NCI-H2171 treated with DMSO at 0.1 percent for 48 hours (cell line): ENCODE measurements at regions not wholly inside any gene's neighbourhood (a gene's known extent, or its start where the extent isn't known, plus 50 kb on each side); places are given as distances from the start of the nearest gene placed in this dataset.
"Not testable (repeated sequence)": the region's sequence is repeated elsewhere in the genome, so short reads cannot be mapped to it uniquely, and the experiment has no call there.

Experiments used
- DNase-seq: peaks from one replicate; lab custom pipeline; 2025; lab: John Stamatoyannopoulos, UW

- not testable (repeated sequence) for DNase-seq
Measured at GRCh38 chr5:15096686-15097085, 225.1 kb upstream of the ANKH start.

DNA sequence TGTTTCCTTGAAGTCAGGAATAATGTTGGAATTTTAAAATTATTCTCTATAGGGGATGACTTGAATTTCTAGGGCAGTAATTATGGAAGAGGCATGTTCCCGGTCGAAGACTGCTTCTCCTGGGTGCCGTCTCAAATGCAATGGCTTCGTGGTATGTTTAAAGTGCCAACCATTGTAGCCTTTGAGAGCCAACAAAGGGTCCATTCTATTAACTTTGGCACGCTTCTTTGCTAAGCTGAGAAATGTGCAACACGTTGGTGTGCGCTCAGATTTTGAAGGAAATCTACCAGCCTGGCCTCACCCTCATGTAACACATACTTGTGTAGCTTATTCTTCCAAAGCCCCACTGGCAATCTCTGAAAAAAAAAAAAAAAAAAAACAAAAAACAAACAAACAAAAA lies 221.2 kb upstream of the ANKH start:
- DNase-seq = no peak

- no peak for DNase-seq
Measured at GRCh38 chr5:15085671-15086070, 214.1 kb upstream of the ANKH start.

DNA sequence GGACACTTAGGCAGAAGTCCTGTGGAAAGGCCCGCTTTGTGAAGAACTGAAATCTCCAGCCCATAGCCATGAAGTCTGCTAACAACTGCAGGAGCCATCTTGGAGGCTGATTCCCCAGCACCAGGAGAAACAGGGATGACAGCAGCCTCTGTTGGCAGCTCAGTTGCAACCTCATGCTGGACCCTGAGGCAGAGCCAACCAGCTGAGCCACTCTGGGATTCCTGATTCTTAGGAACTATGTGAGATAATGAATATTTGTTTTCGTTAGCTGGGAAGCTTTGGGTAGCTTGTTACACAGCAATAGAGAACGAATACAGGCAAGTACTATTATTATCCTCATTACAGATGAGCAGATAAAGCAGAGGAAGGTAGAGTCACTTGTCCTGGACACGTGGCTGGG lies 210.5 kb upstream of the ANKH start:
- no peak for DNase-seq

- DNase-seq = no peak
Measured at GRCh38 chr5:15080219-15080618, 208.6 kb upstream of the ANKH start.

DNA sequence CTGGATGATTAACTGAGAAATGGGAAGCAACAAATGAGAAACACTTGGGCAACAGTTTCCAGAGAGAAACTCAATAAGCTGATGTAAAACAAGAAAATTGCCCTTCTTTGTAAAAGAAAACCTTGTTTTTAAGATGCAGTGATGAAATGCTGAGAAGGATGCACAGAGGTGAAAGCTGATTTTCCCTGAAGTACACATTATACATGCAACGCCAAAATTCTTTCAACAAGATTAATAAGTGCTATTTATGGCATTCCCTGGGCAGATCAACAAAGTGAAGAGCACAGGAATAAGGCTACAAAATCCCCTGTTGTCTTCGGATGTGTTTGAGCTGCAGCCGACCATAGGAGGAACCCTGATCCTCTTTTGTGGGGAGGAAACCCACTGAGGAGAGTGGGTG lies 208.0 kb upstream of the ANKH start:
- no peak for DNase-seq

DNA sequence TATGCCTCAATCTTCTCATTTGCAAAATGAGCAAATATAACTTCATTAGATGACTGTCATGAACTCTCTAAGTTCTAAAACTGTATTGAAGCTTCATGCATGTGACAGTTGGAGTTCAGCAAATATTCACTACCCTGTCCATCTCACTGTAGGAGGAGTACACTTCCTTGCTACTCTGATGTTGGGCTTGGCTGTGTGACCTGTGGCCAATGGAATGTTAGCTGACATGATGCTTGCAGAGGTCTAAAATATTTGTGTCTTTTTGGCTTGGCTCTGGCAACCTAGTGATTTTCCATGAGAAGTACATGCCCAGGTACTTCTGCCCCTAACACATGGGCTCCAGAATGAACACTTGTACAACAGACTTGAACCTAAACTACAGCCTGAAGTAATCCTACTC lies 203.1 kb upstream of the ANKH start:
- no peak for DNase-seq

GRCh38 chr5:15073453-15073852 lies 201.9 kb upstream of the ANKH start:
- no peak for DNase-seq

GRCh38 chr5:15070907-15071306 lies 199.3 kb upstream of the ANKH start:
- no peak for DNase-seq

DNA sequence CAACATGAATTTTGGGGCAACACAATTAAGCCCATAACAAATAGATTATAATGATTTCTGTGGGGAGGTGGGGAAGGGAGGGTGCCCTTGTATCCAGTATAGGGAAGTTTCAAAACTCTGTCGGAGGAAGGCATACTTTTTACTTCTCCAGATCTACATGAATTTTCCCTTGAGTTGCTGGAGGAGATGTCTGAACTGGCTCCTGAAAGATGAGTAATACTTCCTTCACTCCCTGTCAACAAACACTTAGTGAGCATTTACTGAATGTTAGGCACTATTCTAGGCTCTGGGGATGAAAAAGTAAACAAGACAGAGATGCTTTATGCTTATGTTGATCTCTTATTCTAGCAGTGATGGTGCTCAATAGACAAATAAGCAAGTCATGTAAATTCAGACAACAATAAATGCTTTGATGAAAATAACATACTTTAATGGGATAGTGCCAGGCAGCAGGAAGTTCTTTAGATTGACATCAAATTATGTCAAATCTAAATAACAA lies 197.9 kb upstream of the ANKH start:
- DNase-seq = no peak

- no peak for DNase-seq
Measured at GRCh38 chr5:15065091-15065490, 193.5 kb upstream of the ANKH start.

DNA sequence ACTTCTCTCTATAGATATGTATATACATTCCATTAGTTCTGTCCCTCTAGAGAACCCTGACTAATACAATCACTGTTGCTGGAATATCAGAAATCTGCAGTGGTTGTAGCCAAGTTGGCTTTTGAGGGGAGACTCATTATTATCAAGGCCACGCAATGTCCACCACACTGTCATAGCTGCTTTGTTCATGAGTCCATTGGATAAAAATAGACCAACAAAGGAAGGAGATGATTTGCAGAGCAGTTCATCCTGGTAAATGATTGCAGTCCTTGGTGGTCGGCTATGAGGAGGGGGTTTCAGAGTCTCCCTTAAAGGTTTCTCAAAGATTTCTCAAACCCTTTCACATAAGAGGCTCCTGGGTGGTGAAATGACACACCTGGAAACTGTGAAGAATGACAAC lies 192.8 kb upstream of the ANKH start:
- DNase-seq = no peak

- no peak for DNase-seq
Measured at GRCh38 chr5:15056988-15057592, 185.5 kb upstream of the ANKH start.

GRCh38 chr5:15044521-15044920 lies 172.9 kb upstream of the ANKH start:
- DNase-seq = no peak

DNA sequence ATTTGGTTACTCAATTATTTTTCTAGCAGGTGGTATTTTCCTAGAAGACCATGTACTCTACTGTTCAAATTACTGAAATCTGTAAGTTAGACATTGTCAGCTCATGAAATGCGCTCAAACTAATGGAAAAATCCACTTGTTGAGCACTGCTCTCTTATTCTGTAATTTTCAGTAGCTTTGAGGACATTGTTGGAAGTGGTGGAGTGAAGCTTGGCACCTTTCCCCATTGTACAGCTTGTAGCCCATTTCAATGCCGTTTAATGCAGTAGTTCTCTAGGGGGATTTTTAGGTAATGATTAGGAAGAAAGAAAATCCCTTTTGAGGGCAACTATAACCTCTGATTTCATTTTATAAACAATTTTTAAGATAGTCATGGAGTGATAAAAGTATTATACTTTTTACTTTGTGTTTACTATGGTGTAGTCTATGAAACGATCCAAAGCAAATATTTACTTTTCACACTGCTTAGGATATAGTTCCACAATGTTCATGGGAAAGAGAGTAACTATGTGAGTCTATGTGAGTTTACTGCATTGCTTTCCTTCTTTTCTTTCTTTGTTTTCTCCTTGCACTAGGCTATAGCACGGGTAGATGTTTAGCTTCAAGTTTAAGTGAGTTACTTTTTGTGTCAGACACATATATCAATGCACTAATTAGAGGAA lies 165.8 kb upstream of the ANKH start:
- no peak for DNase-seq

GRCh38 chr5:15034379-15034778 lies 162.8 kb upstream of the ANKH start:
- no peak for DNase-seq

DNA sequence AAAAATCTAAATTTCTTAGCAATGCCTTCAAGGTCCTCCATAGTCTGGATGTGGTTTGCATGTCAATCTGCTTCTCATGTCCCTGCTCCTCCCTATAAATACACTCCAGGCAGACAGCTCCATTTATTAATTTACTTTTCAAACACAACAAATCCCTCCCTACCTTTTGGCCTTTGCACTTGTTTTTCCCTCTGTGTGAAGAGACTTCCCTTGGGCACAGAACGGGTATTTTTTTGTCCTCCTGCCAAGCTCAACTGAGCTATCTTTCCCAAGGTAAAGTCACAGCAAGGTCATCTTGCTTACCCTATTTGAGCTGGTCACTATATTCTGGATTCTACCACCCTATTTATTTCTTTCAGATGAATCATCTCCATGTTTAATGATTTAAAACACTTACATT lies 159.6 kb upstream of the ANKH start:
- no peak for DNase-seq

GRCh38 chr5:15027764-15028163 lies 156.2 kb upstream of the ANKH start:
- DNase-seq = no peak

DNA sequence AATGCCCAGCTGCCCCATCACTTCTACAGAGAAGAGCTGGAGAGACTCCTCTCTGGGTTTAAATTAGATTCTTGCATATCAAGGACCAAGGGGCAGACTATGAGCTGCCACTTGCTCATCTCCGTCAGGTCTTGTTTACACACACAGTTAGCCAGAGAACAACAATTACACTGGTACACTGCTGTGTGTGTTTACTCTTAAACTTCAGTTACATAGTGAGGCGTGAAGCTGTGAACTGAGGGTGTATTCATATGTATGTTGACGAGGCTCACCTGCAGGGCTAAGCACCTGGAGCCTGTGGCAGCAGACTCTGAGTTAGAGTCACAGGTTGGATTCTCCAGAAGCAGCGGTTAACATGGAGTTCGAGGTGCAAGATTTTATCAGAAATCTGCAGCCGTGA lies 155.4 kb upstream of the ANKH start:
- DNase-seq = no peak

DNA sequence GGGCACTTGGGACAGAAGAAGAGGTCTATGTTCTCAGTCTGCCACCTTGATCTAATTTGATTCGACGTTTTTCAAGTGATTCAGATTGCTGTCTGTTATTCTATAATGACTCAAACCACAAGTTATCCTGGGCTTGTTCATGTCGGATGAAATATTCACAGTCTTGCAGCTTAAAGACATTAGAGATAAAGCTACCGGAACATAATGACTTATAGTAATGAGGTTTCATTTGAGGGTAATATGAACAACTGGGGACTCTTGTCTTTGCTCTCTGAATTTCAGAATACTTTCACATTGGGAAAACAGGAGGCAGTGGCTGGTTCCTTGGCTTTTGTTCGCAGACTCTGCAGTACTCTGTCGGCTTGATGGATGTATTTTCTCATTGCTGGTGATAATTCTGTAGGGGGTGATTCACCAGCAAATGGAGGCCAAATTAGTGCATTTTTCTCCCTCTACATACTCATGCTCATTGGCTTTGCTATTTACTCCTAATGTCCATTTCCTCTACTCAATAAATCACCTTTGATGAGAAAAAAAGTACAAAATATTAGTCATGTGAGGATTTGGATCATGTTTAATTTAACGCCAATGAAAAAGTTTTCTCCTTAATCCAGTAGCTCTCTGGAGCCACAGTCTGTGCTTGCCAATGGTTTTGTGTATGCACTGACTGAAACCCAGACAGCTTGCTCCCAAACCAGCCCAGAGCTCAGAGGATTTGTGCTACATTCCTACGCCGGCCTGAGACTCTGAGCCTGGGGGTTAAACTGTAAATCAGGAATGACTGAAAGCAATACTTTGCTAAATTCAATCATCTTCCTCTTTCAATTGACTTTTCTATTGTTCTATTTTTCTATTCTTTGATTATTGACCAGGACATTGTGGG lies 154.7 kb upstream of the ANKH start:
- DNase-seq = no peak

DNA sequence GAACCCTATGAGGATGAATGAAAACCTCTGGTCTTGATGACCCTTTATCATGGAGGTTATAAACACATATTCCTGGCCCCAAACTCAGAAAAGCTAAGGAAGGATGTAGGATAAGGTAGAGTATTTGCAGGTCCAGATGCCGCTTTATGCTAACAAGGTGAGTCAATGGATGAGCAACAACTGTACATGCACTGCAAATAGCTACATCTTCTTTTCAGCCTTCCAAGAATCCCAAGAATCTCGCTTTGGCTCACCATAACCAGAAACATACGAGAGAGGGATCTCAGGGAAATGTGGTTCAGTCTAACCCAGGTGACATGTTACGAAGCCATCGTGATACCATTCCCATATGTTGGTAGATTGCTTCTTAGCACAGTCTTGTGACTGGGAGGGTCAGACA lies 152.3 kb upstream of the ANKH start:
- no peak for DNase-seq

DNA sequence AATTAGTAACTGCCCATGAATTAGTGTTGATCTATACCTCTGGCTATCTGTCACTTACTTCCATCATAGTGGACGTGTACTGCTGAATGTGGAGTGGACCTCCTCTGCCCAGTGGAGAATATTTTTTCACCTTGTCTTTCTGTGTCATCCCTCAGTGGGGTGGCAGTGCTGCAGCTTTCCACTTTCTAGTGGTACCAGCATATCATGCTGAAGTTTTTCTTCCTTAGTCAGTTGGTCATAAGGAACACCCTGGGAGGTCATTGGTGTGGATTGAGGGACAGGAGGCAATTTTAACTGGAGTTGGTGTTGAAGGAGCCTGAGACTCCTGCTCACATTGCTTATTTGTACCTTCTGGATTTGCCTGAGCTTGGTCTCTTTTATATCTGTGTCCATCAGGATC lies 151.7 kb upstream of the ANKH start:
- no peak for DNase-seq
